GM12892 (cell line): ENCODE measurements at regions not wholly inside any gene's neighbourhood (a gene's known extent, or its start where the extent isn't known, plus 50 kb on each side); places are given as distances from the start of the nearest gene placed in this dataset.

Experiments used
- POLR2A ChIP-seq: IDR thresholded peaks from 2 replicates; pipeline ENCODE4 v1.6.1; 2011; ENCODE audit warnings: low read depth, low read length, control low read depth
- POLR2AphosphoS5 ChIP-seq: IDR thresholded peaks from 2 replicates; pipeline ENCODE4 v1.6.1; 2011; ENCODE audit warnings: low read depth, low read length, control low read depth

GRCh38 chr1:58901008-58901407, 117.2 kb upstream of the JUN start:
- TF ChIP-seq POLR2A: no peak
- TF ChIP-seq POLR2AphosphoS5: no peak
